Neuron (in vitro differentiated cells): ENCODE measurements at regions not wholly inside any gene's neighbourhood (a gene's known extent, or its start where the extent isn't known, plus 50 kb on each side); places are given as distances from the start of the nearest gene placed in this dataset.

Experiments used
- H2AFZ ChIP-seq: one replicate; pipeline ENCODE4 v1.6.1; 2013; ENCODE audit warnings: low read depth, mild to moderate bottlenecking, inconsistent platforms, low read length, moderate library complexity
- H3K27me3 ChIP-seq: one replicate; pipeline ENCODE4 v1.6.1; 2013; ENCODE audit warnings: low read length; ENCODE audit not compliant: insufficient read depth
- H3K36me3 ChIP-seq: one replicate; pipeline ENCODE4 v1.6.1; 2013; ENCODE audit warnings: low read length; ENCODE audit not compliant: insufficient read depth
- H3K4me1 ChIP-seq: one replicate; pipeline ENCODE4 v1.6.1; 2013; ENCODE audit warnings: low read length; ENCODE audit not compliant: insufficient read depth
- H3K4me3 ChIP-seq: 2 replicates; pipeline ENCODE4 v1.5.1; 2013; ENCODE audit warnings: mild to moderate bottlenecking, low read length, moderate library complexity
- H3K9me3 ChIP-seq: one replicate; pipeline ENCODE4 v1.6.1; 2013; ENCODE audit warnings: low read length

- Histone ChIP-seq H3K4me3 (no peak overlapping the region), H3K36me3 (no peaks in the 10 kb centered on the region), H2AFZ (no peak overlapping the region), H3K27me3 (no peaks in the 10 kb centered on the region), H3K9me3 (no peaks in the 10 kb centered on the region), H3K4me1 (no peaks in the 10 kb centered on the region)
Observed at GRCh38 chr12:107485731-107486130, 199.9 kb upstream of the PWP1 start.

- H3K36me3 ChIP-seq, result no peaks in the 10 kb centered on the region
- H3K4me3 ChIP-seq, result no peak overlapping the region
- H3K4me1 ChIP-seq, result no peaks in the 10 kb centered on the region
- no peak overlapping the region for H2AFZ ChIP-seq
- H3K9me3 ChIP-seq, result no peaks in the 10 kb centered on the region
- H3K27me3 ChIP-seq, result no peaks in the 10 kb centered on the region
Observed at GRCh38 chr12:107486140-107486892, 199.3 kb upstream of the PWP1 start.

- no peaks in the 10 kb centered on the region for H3K9me3 ChIP-seq
- no peaks in the 10 kb centered on the region for H3K36me3 ChIP-seq
- H3K4me3 ChIP-seq, result no peak overlapping the region
- no peak overlapping the region for H2AFZ ChIP-seq
- no peaks in the 10 kb centered on the region for H3K4me1 ChIP-seq
- no peaks in the 10 kb centered on the region for H3K27me3 ChIP-seq
Observed at GRCh38 chr12:107487011-107487680, 198.5 kb upstream of the PWP1 start.

- no peaks in the 10 kb centered on the region for H3K9me3 ChIP-seq
- H3K27me3 ChIP-seq, result no peaks in the 10 kb centered on the region
- H3K4me1 ChIP-seq, result no peaks in the 10 kb centered on the region
- H3K4me3 ChIP-seq, result no peak overlapping the region
- H2AFZ ChIP-seq, result no peak overlapping the region
- H3K36me3 ChIP-seq, result no peaks in the 10 kb centered on the region
Observed at GRCh38 chr12:107488666-107489065, 196.9 kb upstream of the PWP1 start.

- no peak overlapping the region for H2AFZ ChIP-seq
- no peak overlapping the region for H3K4me3 ChIP-seq
- no peaks in the 10 kb centered on the region for H3K36me3 ChIP-seq
- no peaks in the 10 kb centered on the region for H3K4me1 ChIP-seq
- H3K27me3 ChIP-seq, result no peaks in the 10 kb centered on the region
- H3K9me3 ChIP-seq, result no peaks in the 10 kb centered on the region
Observed at GRCh38 chr12:107490010-107490409, 195.6 kb upstream of the PWP1 start.

- no peaks in the 10 kb centered on the region for H3K9me3 ChIP-seq
- H3K4me3 ChIP-seq, result no peak overlapping the region
- no peaks in the 10 kb centered on the region for H3K27me3 ChIP-seq
- H2AFZ ChIP-seq, result no peak overlapping the region
- H3K4me1 ChIP-seq, result no peaks in the 10 kb centered on the region
- no peaks in the 10 kb centered on the region for H3K36me3 ChIP-seq
Observed at GRCh38 chr12:107491856-107492255, 193.7 kb upstream of the PWP1 start.

- no peaks in the 10 kb centered on the region for H3K27me3 ChIP-seq
- no peaks in the 10 kb centered on the region for H3K4me1 ChIP-seq
- no peaks in the 10 kb centered on the region for H3K36me3 ChIP-seq
- peaks cover 3% of the 10 kb centered on the region for H3K9me3 ChIP-seq
- H2AFZ ChIP-seq, result no peak overlapping the region
- H3K4me3 ChIP-seq, result no peak overlapping the region
Observed at GRCh38 chr12:107492393-107493134, 193.0 kb upstream of the PWP1 start.

- Histone ChIP-seq H3K36me3 (no peaks in the 10 kb centered on the region), H3K4me3 (no peak overlapping the region), H2AFZ (no peak overlapping the region), H3K27me3 (no peaks in the 10 kb centered on the region), H3K9me3 (peaks cover 6% of the 10 kb centered on the region), H3K4me1 (no peaks in the 10 kb centered on the region)
Observed at GRCh38 chr12:107493135-107493494, 192.5 kb upstream of the PWP1 start.

GRCh38 chr12:107493666-107494065, 191.9 kb upstream of the PWP1 start:
- Histone ChIP-seq H3K4me1 (no peaks in the 10 kb centered on the region), H3K9me3 (peaks cover 6% of the 10 kb centered on the region), H3K27me3 (no peaks in the 10 kb centered on the region), H2AFZ (no peak overlapping the region), H3K4me3 (no peak overlapping the region), H3K36me3 (no peaks in the 10 kb centered on the region)

- Histone ChIP-seq H2AFZ (no peak overlapping the region), H3K27me3 (no peaks in the 10 kb centered on the region), H3K4me3 (no peak overlapping the region), H3K36me3 (no peaks in the 10 kb centered on the region), H3K4me1 (no peaks in the 10 kb centered on the region), H3K9me3 (peaks cover 6% of the 10 kb centered on the region)
Observed at GRCh38 chr12:107494331-107494730, 191.3 kb upstream of the PWP1 start.

GRCh38 chr12:107495604-107496003, 190.0 kb upstream of the PWP1 start:
- H3K4me3 ChIP-seq, result no peak overlapping the region
- peaks cover 6% of the 10 kb centered on the region for H3K9me3 ChIP-seq
- no peaks in the 10 kb centered on the region for H3K4me1 ChIP-seq
- H2AFZ ChIP-seq, result no peak overlapping the region
- no peaks in the 10 kb centered on the region for H3K36me3 ChIP-seq
- H3K27me3 ChIP-seq, result no peaks in the 10 kb centered on the region

- H3K4me3 ChIP-seq, result no peak overlapping the region
Observed at GRCh38 chr12:107497231-107497630, 188.4 kb upstream of the PWP1 start.

GRCh38 chr12:107500307-107500706, 185.3 kb upstream of the PWP1 start:
- Histone ChIP-seq H3K4me3 (no peak overlapping the region), H3K36me3 (no peaks in the 10 kb centered on the region), H3K27me3 (no peaks in the 10 kb centered on the region), H3K9me3 (peaks cover 6% of the 10 kb centered on the region), H2AFZ (no peak overlapping the region), H3K4me1 (no peaks in the 10 kb centered on the region)

More at GRCh38 chr12:107497231-107497630, 188.4 kb upstream of the PWP1 start:
- peaks cover 6% of the 10 kb centered on the region for H3K9me3 ChIP-seq
- no peaks in the 10 kb centered on the region for H3K36me3 ChIP-seq
- H3K27me3 ChIP-seq, result no peaks in the 10 kb centered on the region
- no peak overlapping the region for H2AFZ ChIP-seq
- no peaks in the 10 kb centered on the region for H3K4me1 ChIP-seq
